Left hindlimb (tissue), 1 donor: ENCODE measurements at regions not wholly inside any gene's neighbourhood (a gene's known extent, or its start where the extent isn't known, plus 50 kb on each side); places are given as distances from the start of the nearest gene placed in this dataset.
A peak's percentile ranks its signal among the peaks of the same experiment; 100 is the strongest.

Experiments used
- DNase-seq: peaks from one replicate; pipeline ENCODE4 v3.0.0-alpha.2; 2018

GRCh38 chr4:123851521-123851920 is 454.9 kb downstream of the SPRY1 start:
- DNase-seq: no peak

- no peak for DNase-seq
These were observed 457.1 kb downstream of the SPRY1 start for GRCh38 chr4:123853651-123854050.

GRCh38 chr4:123856689-123857545 is 460.3 kb downstream of the SPRY1 start:
- DNase-seq: peak; percentile 54

GRCh38 chr4:123858465-123858864 is 461.9 kb downstream of the SPRY1 start:
- no peak for DNase-seq

- no peak for DNase-seq
These were observed 466.2 kb downstream of the SPRY1 start for GRCh38 chr4:123862812-123863211.

GRCh38 chr4:123866796-123867195 is 470.2 kb downstream of the SPRY1 start:
- DNase-seq: no peak

- no peak for DNase-seq
These were observed 471.5 kb downstream of the SPRY1 start for GRCh38 chr4:123867910-123868587.

GRCh38 chr4:123869286-123870215 is 473.0 kb downstream of the SPRY1 start:
- peak; percentile 34 for DNase-seq

- DNase-seq: no peak
These were observed 473.8 kb downstream of the SPRY1 start for GRCh38 chr4:123870216-123870876.

- no peak for DNase-seq
These were observed 474.7 kb downstream of the SPRY1 start for GRCh38 chr4:123871341-123871740.

GRCh38 chr4:123874063-123874462 is 477.5 kb downstream of the SPRY1 start:
- DNase-seq: no peak

- DNase-seq: no peak
These were observed 479.5 kb downstream of the SPRY1 start for GRCh38 chr4:123876143-123876542.

- DNase-seq: no peak
These were observed 480.1 kb downstream of the SPRY1 start for GRCh38 chr4:123876671-123877101.

- DNase-seq: no peak
These were observed 481.0 kb downstream of the SPRY1 start for GRCh38 chr4:123877551-123877950.

- no peak for DNase-seq
These were observed 482.4 kb downstream of the SPRY1 start for GRCh38 chr4:123878976-123879375.

- DNase-seq: no peak
These were observed 484.0 kb downstream of the SPRY1 start for GRCh38 chr4:123880631-123881030.

GRCh38 chr4:123884922-123885321 is 488.3 kb downstream of the SPRY1 start:
- DNase-seq: no peak

GRCh38 chr4:123889507-123889906 is 492.9 kb downstream of the SPRY1 start:
- DNase-seq: peak; percentile 42

GRCh38 chr4:123890889-123891288 is 494.3 kb downstream of the SPRY1 start:
- DNase-seq: no peak

- DNase-seq: no peak
These were observed 495.3 kb downstream of the SPRY1 start for GRCh38 chr4:123891881-123892280.

- no peak for DNase-seq
These were observed 495.9 kb downstream of the SPRY1 start for GRCh38 chr4:123892368-123892976.
